Fibroblast of skin of abdomen (primary cell): ENCODE measurements at regions not wholly inside any gene's neighbourhood (a gene's known extent, or its start where the extent isn't known, plus 50 kb on each side); places are given as distances from the start of the nearest gene placed in this dataset.
"Not testable (repeated sequence)": the region's sequence is repeated elsewhere in the genome, so short reads cannot be mapped to it uniquely, and the experiment has no call there.

ENCODE experiments used
- DNase-seq: peaks from one replicate; pipeline ENCODE4 v3.0.0-alpha.2; 2013

DNA sequence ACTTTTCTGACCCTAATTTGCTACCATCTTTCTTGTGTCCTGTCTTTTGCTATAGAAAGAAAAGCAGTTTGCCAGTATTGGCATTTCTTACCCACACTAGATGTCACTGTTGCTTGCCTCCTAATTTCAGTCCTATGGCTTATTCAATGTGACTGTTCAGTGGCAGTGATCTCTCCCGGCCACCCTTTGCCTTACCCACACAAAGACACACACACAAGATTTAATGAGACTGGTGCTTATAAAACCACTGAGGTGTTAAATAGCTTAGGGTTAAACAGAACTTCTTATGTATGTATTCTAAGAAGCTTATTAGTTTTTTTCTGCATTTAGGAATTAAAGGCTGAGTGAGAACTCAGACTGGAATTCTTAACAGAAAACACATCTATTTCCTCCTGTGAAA, 233.6 kb upstream of the ASCC3 start:
- DNase-seq: peak; percentile 48

DNA sequence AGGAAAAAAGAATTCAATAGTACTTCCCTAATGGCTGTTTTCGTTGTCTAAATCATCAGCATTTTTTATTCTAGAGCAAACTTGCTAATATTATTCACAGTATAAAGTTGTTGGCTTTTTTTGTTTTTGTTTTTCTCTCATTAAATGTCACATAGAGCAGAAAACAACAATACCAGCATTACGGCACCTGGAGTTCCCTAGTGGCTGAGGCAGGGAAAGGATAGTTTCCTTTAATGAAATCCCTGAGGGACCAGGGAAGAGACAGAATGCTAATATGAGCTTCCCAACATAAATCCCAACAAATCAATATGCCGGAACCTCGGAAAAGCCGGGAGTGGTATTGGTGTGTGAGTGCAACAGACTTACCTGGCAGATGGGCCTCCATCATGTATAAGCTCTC, 235.2 kb upstream of the ASCC3 start:
- no peak for DNase-seq

DNA sequence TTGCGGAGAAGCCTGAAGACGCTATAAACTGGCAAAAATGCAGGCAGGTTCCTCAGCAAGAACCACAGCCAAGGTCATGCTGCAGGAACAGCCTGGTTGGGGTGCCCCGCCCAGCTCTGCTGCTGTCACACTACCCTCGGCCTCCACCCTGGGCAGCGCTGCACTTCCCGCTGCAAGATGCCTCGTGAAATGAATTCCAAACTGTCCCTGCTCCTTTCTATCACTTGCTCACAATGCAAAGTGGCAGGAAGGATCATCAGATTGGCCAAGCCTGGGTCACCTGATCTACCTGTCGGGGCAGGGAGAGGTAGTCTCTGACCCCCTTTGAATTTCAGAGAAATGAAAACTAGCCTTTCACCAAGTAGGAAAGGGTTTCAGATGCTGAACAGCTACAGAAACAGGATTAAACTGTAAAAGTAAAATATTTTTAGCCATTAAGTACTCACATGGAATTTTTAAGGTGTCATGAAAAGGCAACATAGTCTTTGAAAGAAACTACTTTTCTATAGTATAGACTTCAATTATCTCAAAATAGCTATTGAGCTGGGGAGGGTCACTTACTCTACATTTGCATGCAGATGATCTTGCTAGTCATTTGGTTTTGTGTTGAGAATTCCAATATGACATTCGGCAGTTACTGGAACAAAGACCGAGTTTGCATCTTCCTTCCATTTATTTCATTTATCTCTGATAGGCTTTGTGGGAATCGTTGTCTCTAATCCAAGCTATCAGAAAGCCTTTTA, 236.4 kb upstream of the ASCC3 start:
- no peak for DNase-seq

DNA sequence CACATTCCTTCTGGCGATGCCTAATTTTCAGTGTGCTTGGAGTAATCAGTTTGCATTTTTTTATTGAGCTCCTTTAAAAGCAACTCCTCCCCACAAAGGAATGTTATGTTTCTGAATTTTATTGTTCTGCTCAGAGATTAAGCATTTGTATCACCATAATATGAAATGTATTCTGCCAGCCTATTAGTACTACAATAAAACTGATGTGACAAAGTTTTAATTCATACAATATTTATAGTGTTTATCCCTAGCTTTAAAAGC, 236.9 kb upstream of the ASCC3 start:
- DNase-seq: no peak

DNA sequence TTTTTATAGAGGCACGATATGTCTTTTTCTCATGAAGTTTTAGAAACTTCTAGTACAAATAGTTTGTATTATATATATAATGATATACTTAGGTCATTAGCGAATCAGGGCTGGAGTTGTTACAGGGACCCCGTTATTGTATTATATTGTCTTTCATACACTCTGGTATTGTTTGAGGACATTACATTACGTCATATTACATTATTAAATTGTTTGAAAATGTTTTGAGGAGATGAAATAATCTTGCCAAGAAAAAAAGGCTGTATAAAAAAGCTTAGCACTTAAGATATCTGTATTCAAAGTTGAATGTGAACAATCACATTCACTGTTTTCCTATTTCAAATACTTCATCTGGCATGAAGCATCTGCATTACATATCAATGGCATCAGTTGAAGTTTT, 239.6 kb upstream of the ASCC3 start:
- no peak for DNase-seq

DNA sequence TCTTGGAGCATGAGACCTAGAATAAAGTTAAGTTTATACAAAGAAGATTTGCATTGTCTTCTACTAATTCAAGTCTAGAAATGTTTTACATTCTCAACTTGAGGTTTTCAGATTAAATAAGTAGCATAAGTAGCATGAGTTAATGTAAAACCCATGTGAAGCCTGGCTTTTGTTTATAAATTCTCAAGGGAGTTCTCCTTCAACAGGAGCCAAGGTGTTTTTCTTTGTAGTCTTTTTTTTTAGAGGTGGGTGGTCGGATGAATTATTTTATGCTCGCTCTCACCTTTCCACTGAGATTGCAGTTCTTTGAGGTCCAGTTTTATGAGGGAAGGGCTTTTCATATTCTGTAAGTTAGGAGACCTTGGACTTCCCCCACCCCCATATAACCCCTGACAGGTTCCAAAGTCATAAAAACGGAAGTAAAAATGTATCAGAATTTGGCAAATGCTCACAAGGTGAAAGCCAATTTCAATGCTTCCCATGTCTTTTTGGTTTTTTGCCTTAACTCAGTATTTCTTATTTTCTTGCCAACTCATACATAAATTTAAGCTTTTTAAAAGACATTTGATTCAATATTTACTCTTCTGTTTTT, 244.3 kb upstream of the ASCC3 start:
- no peak for DNase-seq

DNA sequence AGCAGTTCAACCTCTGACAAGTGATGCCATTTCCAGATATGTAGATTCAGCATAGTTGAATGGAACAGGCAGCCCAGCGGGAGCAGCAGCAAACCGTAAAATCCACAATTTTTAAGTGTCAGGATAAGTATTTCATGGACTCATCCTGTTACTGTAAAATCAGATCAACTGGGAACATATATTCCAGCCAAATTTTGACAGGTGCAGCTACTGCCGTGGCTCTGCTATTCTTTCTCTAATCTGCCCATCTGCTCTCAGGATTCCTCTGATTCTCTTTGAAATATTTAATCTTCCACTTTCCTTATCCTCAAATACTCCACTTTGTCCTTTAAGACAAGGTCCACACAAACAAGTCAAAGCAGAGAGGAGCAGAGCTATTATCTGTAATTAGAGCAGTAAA, 245.4 kb upstream of the ASCC3 start:
- no peak for DNase-seq

DNA sequence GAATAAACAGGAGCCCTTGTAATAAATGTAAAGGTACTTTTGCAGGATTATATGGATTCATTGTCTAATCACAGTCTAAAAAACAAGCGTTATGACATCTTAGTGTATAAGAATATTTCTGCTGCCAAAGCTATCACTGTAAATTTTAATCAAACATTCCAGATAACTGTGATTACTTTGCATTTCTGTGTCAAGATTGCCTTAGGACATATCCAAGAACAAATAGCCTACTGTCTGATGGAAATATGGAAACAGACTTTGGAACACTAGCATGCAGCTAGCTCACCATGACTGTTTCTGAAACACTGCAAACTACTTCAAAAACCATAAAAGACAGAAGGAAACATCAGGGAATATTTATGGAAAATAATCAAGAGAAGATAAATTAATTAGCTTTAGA, 248.7 kb upstream of the ASCC3 start:
- no peak for DNase-seq

DNA sequence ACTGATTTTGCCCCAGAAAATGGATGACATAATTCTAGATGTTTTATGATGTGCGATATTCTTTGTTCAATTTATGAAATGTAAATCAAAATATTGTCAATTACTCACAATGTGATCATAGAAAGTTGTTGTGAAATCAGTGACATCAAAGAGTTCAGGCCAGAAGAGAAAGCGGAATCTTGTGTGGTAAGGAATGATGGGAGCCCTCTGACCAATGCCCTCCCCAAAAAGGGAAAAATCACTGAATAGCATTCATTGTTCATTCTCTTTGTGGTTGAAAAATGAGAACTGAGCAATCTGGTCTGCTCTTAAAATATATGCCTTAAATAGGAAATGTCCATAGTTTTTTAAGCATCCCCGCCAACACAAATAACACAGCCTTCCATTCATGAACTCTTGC, 247.1 kb upstream of the GRIK2 start:
- peak; percentile 75 for DNase-seq

DNA sequence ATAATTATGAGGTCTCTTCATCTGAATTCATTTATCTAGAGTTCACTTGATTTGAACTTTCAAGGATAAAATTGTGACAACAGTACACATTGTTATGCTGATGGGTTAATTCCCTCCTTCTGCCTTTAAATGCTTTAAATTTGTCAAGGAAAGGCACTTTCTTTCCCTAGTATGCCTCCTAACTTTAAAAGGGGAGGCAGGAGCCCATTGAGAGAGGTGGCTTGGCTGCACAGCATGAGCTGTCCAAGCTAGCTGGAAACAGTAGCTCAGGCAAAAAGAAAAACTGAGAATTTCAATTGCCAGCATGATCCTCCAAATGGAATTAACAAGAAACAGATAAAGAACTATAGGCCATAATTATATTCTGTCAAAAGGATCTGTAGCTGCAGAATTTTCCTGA, 243.3 kb upstream of the GRIK2 start:
- no peak for DNase-seq

DNA sequence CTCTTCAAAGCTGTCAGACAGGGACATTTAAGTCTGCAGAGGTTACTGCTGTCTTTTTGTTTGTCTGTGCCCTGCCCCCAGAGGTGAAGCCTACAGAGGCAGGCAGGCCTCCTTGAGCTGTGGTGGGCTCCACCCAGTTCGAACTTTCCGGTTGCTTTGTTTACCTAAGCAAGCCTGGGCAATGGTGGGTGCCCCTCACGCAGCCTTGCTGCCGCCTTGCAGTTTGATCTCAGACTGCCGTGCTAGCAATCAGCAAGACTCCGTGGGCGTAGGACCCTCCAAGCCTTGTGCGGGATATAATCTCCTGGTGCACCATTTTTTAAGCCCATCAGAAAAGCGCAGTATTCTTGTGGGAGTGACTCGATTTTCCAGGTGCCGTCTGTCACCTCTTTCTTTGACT, 235.9 kb upstream of the GRIK2 start:
- DNase-seq: not testable (repeated sequence)

DNA sequence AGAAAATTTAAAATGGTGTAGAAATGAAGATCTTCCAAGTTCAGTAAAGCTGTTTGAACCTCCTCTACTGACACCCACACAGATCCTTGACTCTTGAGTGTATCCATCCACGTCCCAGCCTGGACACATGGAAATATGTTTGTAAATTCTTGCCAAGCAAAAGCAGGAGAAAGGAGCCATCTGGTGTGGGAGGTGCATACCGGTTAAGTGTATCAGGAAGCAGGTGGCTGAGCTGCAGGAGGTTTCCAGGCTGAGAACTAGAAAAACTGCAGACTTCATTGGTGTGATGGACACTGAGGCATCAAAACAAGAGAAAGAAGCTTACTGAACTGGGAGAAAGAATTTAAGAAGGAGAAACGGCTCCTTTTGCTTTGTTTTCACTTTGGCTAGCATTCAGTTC, 229.9 kb upstream of the GRIK2 start:
- DNase-seq: no peak

DNA sequence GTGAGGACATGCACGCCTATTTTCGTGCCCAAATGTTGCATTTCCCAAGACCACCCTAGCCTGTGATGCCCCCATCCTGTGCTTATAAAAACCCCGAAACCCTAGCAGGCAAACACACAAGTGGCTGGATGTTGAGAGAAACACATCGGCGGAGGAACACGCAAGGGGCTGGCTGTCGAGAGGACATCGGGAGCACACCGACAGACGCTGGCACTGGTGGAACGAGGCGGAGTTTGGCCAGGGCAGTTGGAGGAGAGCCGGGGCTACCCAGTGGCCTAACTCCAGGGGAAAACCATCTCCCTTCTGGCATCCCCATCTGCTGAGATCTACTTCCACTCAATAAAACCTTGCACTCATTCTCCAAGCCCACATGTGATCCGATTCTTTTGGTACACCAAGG, 225.9 kb upstream of the GRIK2 start:
- no peak for DNase-seq

DNA sequence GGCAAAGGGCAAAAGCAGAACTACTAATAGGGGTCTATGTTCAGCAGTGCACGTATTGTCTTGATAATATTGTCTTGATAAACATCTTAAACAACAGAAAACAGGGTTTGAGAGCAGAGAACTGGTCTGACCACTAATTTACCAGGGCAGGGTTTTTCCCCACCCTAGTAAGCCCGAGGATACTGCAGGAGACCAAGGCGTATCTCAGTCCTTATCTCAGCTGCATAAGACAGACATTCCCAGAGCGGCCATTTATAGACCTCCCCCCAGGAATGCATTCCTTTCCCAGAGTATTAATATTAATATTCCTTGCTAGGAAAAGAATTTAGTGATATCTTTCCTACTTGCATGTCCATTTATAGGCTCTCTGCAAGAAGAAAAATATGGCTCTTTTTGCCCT, 222.5 kb upstream of the GRIK2 start:
- not testable (repeated sequence) for DNase-seq

DNA sequence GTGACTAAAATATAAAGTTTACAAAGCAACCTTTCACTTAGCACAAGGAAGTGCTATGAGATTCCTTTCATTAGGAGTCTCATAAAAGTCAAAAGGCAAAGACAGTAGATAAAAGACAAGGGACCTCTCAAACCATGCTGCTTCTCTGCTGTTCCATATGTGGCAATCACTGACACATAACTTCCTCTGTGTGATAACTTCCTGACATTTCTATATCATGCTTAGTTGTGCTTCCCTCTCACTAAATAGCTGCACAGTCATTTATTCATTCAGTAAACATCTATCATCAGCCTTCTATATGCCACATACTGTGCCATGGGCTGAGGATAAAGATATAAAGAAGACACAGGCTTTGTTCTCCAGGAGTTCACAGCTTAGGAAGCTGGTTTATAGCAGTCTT, 214.8 kb upstream of the GRIK2 start:
- DNase-seq: no peak

DNA sequence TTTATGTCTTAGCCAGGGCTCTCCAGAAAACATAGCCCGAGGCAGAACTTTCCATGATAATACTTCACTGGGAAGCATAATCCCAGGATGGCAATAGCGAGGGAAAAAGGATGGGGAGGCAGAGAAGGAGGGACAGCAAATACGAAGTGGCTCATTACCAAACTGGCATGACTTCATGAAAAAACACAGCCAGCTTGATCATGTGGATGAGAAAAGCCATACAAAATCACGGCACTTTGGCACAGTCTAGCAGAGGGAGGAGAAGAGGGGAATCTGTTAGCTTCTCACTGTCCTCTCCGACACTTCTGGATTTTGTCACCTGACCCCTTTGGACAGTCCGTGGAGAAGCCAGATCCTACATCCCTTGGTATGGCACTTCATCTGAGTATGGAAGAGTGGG, 212.5 kb upstream of the GRIK2 start:
- DNase-seq: no peak

DNA sequence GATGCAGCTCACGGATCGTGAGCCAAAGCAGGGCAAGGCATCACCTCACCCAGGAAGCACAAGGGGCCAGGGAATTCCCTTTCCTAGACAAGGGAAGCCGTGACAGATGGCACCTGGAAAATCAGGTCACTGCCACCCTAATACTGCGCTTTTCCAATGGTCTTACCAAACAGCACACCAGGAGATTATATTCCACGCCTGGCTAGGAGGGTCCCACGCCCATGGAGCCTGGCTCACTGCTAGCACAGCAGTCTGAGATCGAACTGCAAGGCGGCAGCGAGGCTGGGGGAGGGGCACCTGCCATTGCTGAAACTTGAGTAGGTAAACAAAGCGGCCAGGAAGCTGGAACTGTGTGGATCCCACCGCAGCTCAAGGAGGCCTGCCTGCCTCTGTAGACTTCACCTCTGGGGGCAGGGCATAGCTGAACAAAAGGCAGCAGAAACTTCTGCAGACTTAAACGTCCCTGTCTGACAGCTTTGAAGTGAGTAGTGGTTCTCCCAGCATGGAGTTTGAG, 205.2 kb upstream of the GRIK2 start:
- DNase-seq: not testable (repeated sequence)

DNA sequence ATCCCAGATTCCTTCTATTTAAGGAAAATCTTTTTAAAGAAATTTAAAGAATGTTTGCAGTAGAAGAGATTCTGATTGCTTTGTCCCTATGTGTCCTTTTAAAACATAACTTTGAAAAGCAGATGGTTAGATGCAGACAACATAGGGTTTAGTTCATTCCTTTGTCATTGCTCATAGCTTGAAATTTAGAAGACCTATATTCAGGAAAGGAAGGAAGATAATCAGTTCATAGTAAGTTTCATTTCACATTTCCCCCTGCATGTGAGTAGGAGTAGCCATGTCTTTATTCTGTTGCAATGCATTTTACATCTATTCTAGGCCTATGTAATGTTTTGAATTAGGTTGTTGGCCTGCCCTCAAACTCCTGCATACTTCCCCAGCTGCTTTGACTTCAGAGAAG, 197.9 kb upstream of the GRIK2 start:
- DNase-seq: peak; percentile 90

DNA sequence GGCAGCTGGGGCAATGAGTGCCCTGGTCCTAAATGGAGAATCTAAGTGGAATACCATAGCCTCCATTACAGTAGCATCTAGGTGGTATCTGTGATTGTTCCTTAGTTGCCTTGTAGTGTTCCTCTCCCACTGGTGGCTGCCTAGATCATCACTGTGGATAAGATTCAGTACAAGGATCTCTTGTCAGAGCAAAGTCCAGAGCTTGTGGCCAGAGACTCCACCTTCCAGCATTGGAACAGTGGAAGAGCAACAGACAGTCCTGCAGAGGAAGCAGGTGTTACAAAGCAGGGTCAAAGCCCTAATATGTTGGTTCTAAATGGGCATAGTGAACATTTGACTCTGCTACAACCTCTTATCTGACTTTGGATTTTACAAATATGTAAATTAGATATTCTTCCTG, 194.1 kb upstream of the GRIK2 start:
- no peak for DNase-seq

DNA sequence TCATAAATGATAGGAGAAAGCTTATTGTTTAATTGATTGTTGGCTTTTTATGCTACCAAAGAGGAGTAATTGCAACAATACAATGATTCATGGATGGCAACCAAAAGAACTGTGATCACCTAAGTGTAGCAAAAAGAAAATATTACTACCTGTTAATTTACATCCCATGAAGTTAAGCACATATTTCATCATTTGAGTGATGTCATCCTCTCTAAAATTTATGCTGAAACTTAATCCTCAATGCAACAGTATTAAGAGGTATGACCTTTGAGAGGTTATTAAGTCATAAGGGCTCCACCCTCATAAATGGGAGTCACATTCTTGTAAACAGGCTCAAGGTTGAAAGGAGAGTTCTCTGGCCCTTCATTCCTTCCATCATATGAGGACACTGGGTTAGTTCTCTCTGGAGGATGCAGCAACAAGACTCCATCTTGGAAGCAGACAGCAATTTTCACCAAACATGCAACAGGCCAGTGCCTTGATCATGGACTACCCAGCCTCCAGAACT, 190.6 kb upstream of the GRIK2 start:
- no peak for DNase-seq

DNA sequence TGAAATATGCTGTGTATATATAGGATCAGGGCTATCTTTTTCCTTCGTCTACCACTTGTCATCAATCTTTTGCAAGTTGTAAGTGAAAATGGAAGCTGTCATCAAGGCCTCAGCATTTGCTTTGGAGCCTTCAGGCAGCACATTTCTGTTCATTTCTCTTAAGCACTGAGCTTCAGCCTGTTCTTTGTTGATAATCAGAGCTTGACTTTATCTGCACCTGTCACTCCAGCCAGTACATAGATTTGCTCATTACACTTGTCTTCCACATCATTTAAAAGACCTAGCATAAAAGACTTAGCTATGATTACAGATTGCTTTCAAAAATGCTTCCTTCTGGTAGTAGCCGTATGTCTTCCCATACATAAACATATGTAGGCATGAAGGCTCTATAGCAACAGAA, 189.8 kb upstream of the GRIK2 start:
- no peak for DNase-seq

DNA sequence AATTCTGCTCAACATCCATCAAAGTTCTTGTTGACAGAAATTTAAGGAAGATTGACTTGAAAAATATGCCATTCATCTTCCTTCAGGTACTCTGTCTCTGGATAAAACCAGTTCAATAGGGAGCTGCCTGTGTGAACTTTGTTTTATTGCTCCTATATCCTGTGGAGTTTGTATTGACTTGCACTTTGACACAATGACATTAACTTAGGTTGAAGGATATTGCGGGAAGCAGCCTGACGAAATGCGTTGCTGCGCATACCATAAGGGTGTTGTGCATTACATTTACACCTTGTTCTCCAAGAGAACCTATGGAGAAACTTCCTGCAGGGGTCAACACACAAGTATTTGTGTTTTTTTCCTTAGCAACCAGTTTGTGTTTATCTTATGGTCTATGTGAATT, 185.4 kb upstream of the GRIK2 start:
- no peak for DNase-seq

DNA sequence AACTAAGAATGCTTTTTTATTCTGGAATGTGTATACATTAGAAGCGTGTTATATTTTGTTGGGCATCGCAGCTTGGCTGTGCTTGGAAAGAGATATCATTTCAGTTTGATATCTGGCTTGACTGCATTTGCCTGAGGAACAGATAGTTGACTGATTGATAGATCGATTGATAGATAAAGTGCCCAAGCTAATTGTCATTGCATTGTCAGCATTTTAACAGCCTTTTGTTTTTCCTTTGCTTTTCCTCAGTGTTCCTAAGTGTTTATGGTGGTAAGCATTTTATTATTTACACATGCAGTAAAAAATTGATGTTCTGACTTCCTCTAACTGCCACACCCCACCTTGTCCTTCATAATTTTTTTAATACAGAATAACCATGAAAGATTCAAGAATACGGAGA, 180.9 kb upstream of the GRIK2 start:
- no peak for DNase-seq

DNA sequence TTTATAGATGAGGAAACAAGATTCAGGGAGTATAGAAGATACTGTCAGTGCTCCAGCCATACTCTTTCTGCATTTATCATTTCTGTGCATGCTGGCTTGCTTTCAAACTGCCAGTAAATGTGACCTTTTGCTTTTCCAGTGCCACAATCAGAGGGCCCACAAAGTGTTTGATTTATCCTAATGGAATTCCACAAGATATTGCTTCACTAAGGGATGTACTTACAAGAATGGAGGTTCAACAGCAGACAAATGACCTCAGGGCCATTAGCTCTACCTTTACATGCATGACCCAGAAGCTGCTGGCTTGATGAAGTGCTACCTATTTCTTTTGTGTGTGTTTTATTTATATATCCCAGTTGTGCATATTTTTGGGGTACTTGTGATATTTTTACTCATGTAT, 171.5 kb upstream of the GRIK2 start:
- no peak for DNase-seq

DNA sequence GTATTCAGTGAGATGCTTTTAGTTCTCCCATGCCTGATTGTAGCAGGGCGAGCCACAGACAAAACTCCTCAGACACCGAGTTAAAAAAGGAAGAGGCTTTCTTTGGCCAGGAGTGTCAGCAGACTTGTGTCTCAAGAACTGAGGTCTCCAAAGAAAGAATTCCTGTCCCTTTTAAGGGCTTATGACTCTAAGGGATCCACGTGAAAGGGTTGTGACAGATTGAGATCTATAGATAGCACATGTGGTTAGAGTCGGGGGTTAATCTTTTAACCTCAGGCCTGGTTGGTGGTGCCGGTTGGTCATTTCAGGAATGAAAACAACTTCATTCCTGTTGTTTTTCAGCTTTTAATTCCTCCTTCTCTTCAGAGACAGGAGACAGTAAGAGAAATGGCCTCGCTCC, 168.8 kb upstream of the GRIK2 start:
- DNase-seq: no peak
